Mesenchymal stem cell (in vitro differentiated cells and primary cell): ENCODE measurements at regions not wholly inside any gene's neighbourhood (a gene's known extent, or its start where the extent isn't known, plus 50 kb on each side); places are given as distances from the start of the nearest gene placed in this dataset.
"Not testable (repeated sequence)": the region's sequence is repeated elsewhere in the genome, so short reads cannot be mapped to it uniquely, and the experiment has no call there.

Experiments
- DNase-seq: peaks from one replicate; pipeline ENCODE4 v3.0.0-alpha.2; 2013
- H2AFZ ChIP-seq: one replicate; pipeline ENCODE4 v1.6.1; 2013; ENCODE audit warnings: low read depth, mild to moderate bottlenecking, control low read depth, inconsistent platforms, low read length, moderate library complexity
- H2AK5ac ChIP-seq: 2 replicates; pipeline ENCODE4 v1.6.1; 2013; ENCODE audit warnings: low read length, moderate library complexity, mild to moderate bottlenecking, inconsistent platforms; ENCODE audit not compliant: severe bottlenecking
- H2BK120ac ChIP-seq: one replicate; pipeline ENCODE4 v1.6.1; 2013; ENCODE audit warnings: low read depth, mild to moderate bottlenecking, inconsistent platforms, low read length, moderate library complexity
- H2BK12ac ChIP-seq, 2 experiments: one replicate each; pipeline ENCODE4 v1.6.1; 2013; ENCODE audit warnings: inconsistent platforms in 2 of 2, low read length in 2 of 2, mild to moderate bottlenecking in 2 of 2, moderate library complexity in 2 of 2, control low read depth in 1 of 2
- H2BK15ac ChIP-seq: one replicate; pipeline ENCODE4 v1.6.1; 2013; ENCODE audit warnings: mild to moderate bottlenecking, low read depth, inconsistent platforms; ENCODE audit not compliant: poor library complexity, severe bottlenecking
- H2BK5ac ChIP-seq: 2 replicates; pipeline ENCODE4 v1.6.1; 2013; ENCODE audit warnings: low read depth, mild to moderate bottlenecking, low read length, control low read depth, inconsistent platforms; ENCODE audit not compliant: poor library complexity, severe bottlenecking
- H3K14ac ChIP-seq, 2 experiments: one replicate each; pipeline ENCODE4 v1.6.1; 2013; ENCODE audit warnings: inconsistent platforms in 2 of 2, low read length in 2 of 2, control low read depth in 1 of 2, mild to moderate bottlenecking in 1 of 2, moderate library complexity in 1 of 2
- H3K18ac ChIP-seq, 2 experiments: one replicate each; pipeline ENCODE4 v1.6.1; 2013; ENCODE audit warnings: inconsistent platforms in 2 of 2, low read length in 2 of 2, control low read depth in 1 of 2, low read depth in 1 of 2, mild to moderate bottlenecking in 1 of 2
- H3K23ac ChIP-seq, 2 experiments: one replicate each; pipeline ENCODE4 v1.6.1; 2013; ENCODE audit warnings: inconsistent platforms in 2 of 2, low read length in 2 of 2, mild to moderate bottlenecking in 2 of 2, moderate library complexity in 2 of 2, control low read depth in 1 of 2
- H3K27ac ChIP-seq: 2 replicates; pipeline ENCODE4 v1.5.1; 2013; ENCODE audit warnings: mild to moderate bottlenecking, moderate library complexity, low read length, control low read depth, inconsistent platforms; ENCODE audit not compliant: poor library complexity, severe bottlenecking
- H3K27me3 ChIP-seq, 2 experiments: 2 replicates each; pipeline versions ENCODE4 v1.6.1 to v1.7.0; 2013; ENCODE audit warnings: low read length in 2 of 2, mild to moderate bottlenecking in 2 of 2, moderate library complexity in 2 of 2, control low read depth in 1 of 2, inconsistent platforms in 1 of 2; ENCODE audit not compliant: control insufficient read depth in 1 of 2, insufficient read depth in 1 of 2
- H3K36me3 ChIP-seq, 2 experiments: 2 replicates each; pipeline versions ENCODE4 v1.6.1 to v1.7.0; 2013; ENCODE audit warnings: low read length in 2 of 2, control low read depth in 1 of 2, inconsistent platforms in 1 of 2, low read depth in 1 of 2, mild to moderate bottlenecking in 1 of 2; ENCODE audit not compliant: insufficient read depth in 2 of 2, control insufficient read depth in 1 of 2
- H3K4ac ChIP-seq, 2 experiments: one replicate each; pipeline ENCODE4 v1.6.1; 2013; ENCODE audit warnings: inconsistent platforms in 2 of 2, low read length in 2 of 2, mild to moderate bottlenecking in 2 of 2, moderate library complexity in 2 of 2, control low read depth in 1 of 2, low read depth in 1 of 2
- H3K4me1 ChIP-seq: 2 replicates; pipeline ENCODE4 v1.6.1; 2013; ENCODE audit warnings: low read depth, low read length, control low read depth; ENCODE audit not compliant: control insufficient read depth, insufficient read depth
- H3K4me2 ChIP-seq: 2 replicates; pipeline ENCODE4 v1.6.1; 2013; ENCODE audit warnings: low read length, mild to moderate bottlenecking, inconsistent platforms; ENCODE audit not compliant: poor library complexity, severe bottlenecking
- H3K4me3 ChIP-seq, 2 experiments: 2 replicates each; pipeline versions ENCODE4 v1.5.1 to v1.7.0; 2013; ENCODE audit warnings: low read length in 2 of 2, mild to moderate bottlenecking in 2 of 2, control low read depth in 1 of 2, low read depth in 1 of 2; ENCODE audit not compliant: insufficient read depth in 1 of 2
- H3K79me1 ChIP-seq: replicated peaks from 2 replicates; pipeline ENCODE4 v1.6.1; 2013; ENCODE audit warnings: mild to moderate bottlenecking, control low read depth, low read length, inconsistent platforms; ENCODE audit not compliant: poor library complexity, severe bottlenecking
- H3K9ac ChIP-seq: 2 replicates; pipeline ENCODE4 v1.7.0; 2013; ENCODE audit warnings: mild to moderate bottlenecking, low read length, moderate library complexity
- H3K9me3 ChIP-seq: 2 replicates; pipeline ENCODE4 v1.7.0; 2013; ENCODE audit warnings: mild to moderate bottlenecking, low read length; ENCODE audit not compliant: control insufficient read depth
- H4K8ac ChIP-seq: one replicate; pipeline ENCODE4 v1.6.1; 2013; ENCODE audit warnings: inconsistent platforms, mild to moderate bottlenecking, low read length, moderate library complexity
- H4K91ac ChIP-seq: one replicate; pipeline ENCODE4 v1.6.1; 2013; ENCODE audit warnings: mild to moderate bottlenecking, low read length, inconsistent platforms
- WGBS: methylation state at CpG from one replicate; pipeline ENCODE4 v1.1.7; 2013; ENCODE audit warnings: mixed read lengths; 5-methylcytosine and 5-hydroxymethylcytosine counted together

- 89% methylated on average over 10 of the region's 13 CpGs for WGBS
- H3K27ac ChIP-seq, result no peak overlapping the region
- H2BK12ac ChIP-seq, result no peak overlapping the region
- H2BK120ac ChIP-seq, result no peak overlapping the region
- no peak overlapping the region for H4K8ac ChIP-seq
- no peaks in the 10 kb centered on the region for H3K9me3 ChIP-seq
- no peak overlapping the region for H3K18ac ChIP-seq
- H2AK5ac ChIP-seq, result no peak overlapping the region
- no peaks in the 10 kb centered on the region for H3K4me1 ChIP-seq
- no peak overlapping the region for H2AFZ ChIP-seq
- H3K9ac ChIP-seq, result no peak overlapping the region
- no peaks in the 10 kb centered on the region for H3K27me3 ChIP-seq
- DNase-seq, result no peak
- no peaks in the 10 kb centered on the region for H3K79me1 ChIP-seq
- no peak overlapping the region for H3K4me2 ChIP-seq
- H4K91ac ChIP-seq, result no peak overlapping the region
- H3K23ac ChIP-seq, result no peak overlapping the region
- H3K36me3 ChIP-seq, result no peaks in the 10 kb centered on the region
- H2BK5ac ChIP-seq, result no peak overlapping the region
- no peak overlapping the region for H3K14ac ChIP-seq
- H3K4me3 ChIP-seq, result no peak overlapping the region
- no peak overlapping the region for H3K4ac ChIP-seq
- H2BK15ac ChIP-seq, result no peak overlapping the region
These were observed 405.7 kb upstream of the NPAP1 start for GRCh38 chr15:24269923-24270322.

GRCh38 chr15:24271496-24272244 is 403.9 kb upstream of the NPAP1 start:
- not testable (repeated sequence) for H3K4me2 ChIP-seq, H3K9ac ChIP-seq, H3K9me3 ChIP-seq, H3K4me1 ChIP-seq, H3K18ac ChIP-seq, H2AK5ac ChIP-seq, H2BK120ac ChIP-seq, H3K4me3 ChIP-seq, H2AFZ ChIP-seq, H2BK15ac ChIP-seq, H2BK5ac ChIP-seq, H4K91ac ChIP-seq, H3K14ac ChIP-seq, H4K8ac ChIP-seq, H3K79me1 ChIP-seq, H3K23ac ChIP-seq, H3K27me3 ChIP-seq, H2BK12ac ChIP-seq, H3K4ac ChIP-seq, H3K27ac ChIP-seq, H3K36me3 ChIP-seq, DNase-seq
- 40% methylated on average over 5 of the region's 5 CpGs for WGBS

GRCh38 chr15:24292837-24293236 is 382.7 kb upstream of the NPAP1 start:
- no peak overlapping the region for H4K8ac ChIP-seq
- H3K23ac ChIP-seq, result no peak overlapping the region
- no peak overlapping the region for H3K4ac ChIP-seq
- H2BK15ac ChIP-seq, result no peak overlapping the region
- H2BK12ac ChIP-seq, result no peak overlapping the region
- no peak for DNase-seq
- H2AK5ac ChIP-seq, result no peak overlapping the region
- no peak overlapping the region for H2BK5ac ChIP-seq
- no peak overlapping the region for H3K27ac ChIP-seq
- H4K91ac ChIP-seq, result no peak overlapping the region
- H3K4me2 ChIP-seq, result no peak overlapping the region
- H3K9ac ChIP-seq, result no peak overlapping the region
- no peak overlapping the region for H3K18ac ChIP-seq
- no peaks in the 10 kb centered on the region for H3K79me1 ChIP-seq
- H3K4me3 ChIP-seq, result no peak overlapping the region
- no peaks in the 10 kb centered on the region for H3K4me1 ChIP-seq
- H3K27me3 ChIP-seq, result no peaks in the 10 kb centered on the region
- H2AFZ ChIP-seq, result no peak overlapping the region
- H2BK120ac ChIP-seq, result no peak overlapping the region
- WGBS, result no CpG with 5 or more reads among the region's 2 CpGs
- no peak overlapping the region for H3K14ac ChIP-seq
- no peaks in the 10 kb centered on the region for H3K36me3 ChIP-seq
- no peaks in the 10 kb centered on the region for H3K9me3 ChIP-seq

GRCh38 chr15:24300804-24301368 is 374.7 kb upstream of the NPAP1 start:
- H3K18ac ChIP-seq, H3K4me3 ChIP-seq, H3K4ac ChIP-seq, H2AK5ac ChIP-seq, H2BK5ac ChIP-seq, H4K91ac ChIP-seq, H2AFZ ChIP-seq, H3K23ac ChIP-seq, H3K9ac ChIP-seq, H4K8ac ChIP-seq, H2BK15ac ChIP-seq, H3K9me3 ChIP-seq, H3K27me3 ChIP-seq, DNase-seq, H3K4me2 ChIP-seq, H2BK120ac ChIP-seq, H3K14ac ChIP-seq, H2BK12ac ChIP-seq, H3K79me1 ChIP-seq, H3K27ac ChIP-seq, H3K36me3 ChIP-seq, H3K4me1 ChIP-seq: not testable (repeated sequence)
- 59% methylated on average over 8 of the region's 8 CpGs for WGBS
